Neural cell (in vitro differentiated cells): ENCODE measurements at regions not wholly inside any gene's neighbourhood (a gene's known extent, or its start where the extent isn't known, plus 50 kb on each side); places are given as distances from the start of the nearest gene placed in this dataset.

Experiments used
- CTCF ChIP-seq: fragments of 450-650 bp; IDR thresholded peaks from 2 replicates; pipeline ENCODE4 v1.5.1; 2014; ENCODE audit warnings: antibody characterized with exemption, mild to moderate bottlenecking, moderate library complexity; ENCODE audit not compliant: poor library complexity, severe bottlenecking
- REST ChIP-seq: IDR thresholded peaks from 2 replicates; pipeline ENCODE4 v1.6.1; 2012; ENCODE audit warnings: borderline replicate concordance
- SMC3 ChIP-seq: fragments of 450-650 bp; conservative IDR thresholded peaks from 2 replicates; pipeline ENCODE4 v1.6.1; 2014; ENCODE audit warnings: antibody characterized with exemption, mild to moderate bottlenecking, moderate library complexity; ENCODE audit not compliant: poor library complexity

GRCh38 chr10:2476218-2476811 is 591.0 kb upstream of the PFKP start:
- no peak for TF ChIP-seq CTCF
- no peak for TF ChIP-seq REST
- TF ChIP-seq SMC3, result no peak
